Neural cell (in vitro differentiated cells): ENCODE measurements at regions not wholly inside any gene's neighbourhood (a gene's known extent, or its start where the extent isn't known, plus 50 kb on each side); places are given as distances from the start of the nearest gene placed in this dataset.

Experiments
- H2AFZ ChIP-seq: fragments of 200-600, 300-800 bp; sonication (generic), shearing (Covaris generic); 2 replicates; pipeline ENCODE4 v1.6.0; 2014; ENCODE audit warnings: low read depth, mild to moderate bottlenecking, antibody characterized with exemption, low read length, moderate library complexity
- H3F3A ChIP-seq: fragments of 200-600 bp; shearing (Covaris generic); 2 replicates; pipeline ENCODE4 v1.6.1; 2016; ENCODE audit warnings: mild to moderate bottlenecking, moderate library complexity, mixed read lengths, antibody characterized with exemption, low read length; ENCODE audit not compliant: insufficient read depth, poor library complexity, severe bottlenecking
- H3K27ac ChIP-seq: fragments of 200-600, 300-800 bp; sonication (generic), shearing (Covaris generic); 2 replicates; pipeline ENCODE4 v1.5.1; 2014; ENCODE audit warnings: mild to moderate bottlenecking, low read length, moderate library complexity
- H3K27me3 ChIP-seq: fragments of 300-800, 200-600 bp; sonication (generic), shearing (Covaris generic); 2 replicates; pipeline ENCODE4 v1.6.0; 2014; ENCODE audit warnings: mild to moderate bottlenecking, low read depth, low read length, moderate library complexity; ENCODE audit not compliant: insufficient read depth
- H3K36me3 ChIP-seq: fragments of 300-800, 200-600 bp; sonication (generic), shearing (Covaris generic); 2 replicates; pipeline ENCODE4 v1.5.1; 2014; ENCODE audit warnings: mild to moderate bottlenecking, antibody characterized with exemption, low read length, moderate library complexity; ENCODE audit not compliant: insufficient read depth
- H3K4me2 ChIP-seq: fragments of 300-800, 200-600 bp; sonication (generic), shearing (Covaris generic); 2 replicates; pipeline ENCODE4 v1.6.0; 2014; ENCODE audit warnings: mild to moderate bottlenecking, low read length
- H3K4me3 ChIP-seq: fragments of 300-800, 200-600 bp; sonication (generic), shearing (Covaris generic); 2 replicates; pipeline ENCODE4 v1.5.1; 2014; ENCODE audit warnings: mild to moderate bottlenecking, low read length, moderate library complexity
- H3K79me2 ChIP-seq: fragments of 200-600 bp; shearing (Covaris generic); replicated peaks from 2 replicates; pipeline ENCODE4 v1.6.0; 2014; ENCODE audit warnings: mild to moderate bottlenecking, low read length, moderate library complexity; ENCODE audit not compliant: insufficient read depth
- H3K9ac ChIP-seq: fragments of 300-800, 200-600 bp; sonication (generic), shearing (Covaris generic); 2 replicates; pipeline ENCODE4 v1.6.1; 2016; ENCODE audit warnings: mild to moderate bottlenecking, low read length, mixed read lengths
- H3K9me2 ChIP-seq: fragments of 200-600 bp; shearing (Covaris generic); 2 replicates; pipeline ENCODE4 v1.6.1; 2016; ENCODE audit warnings: mild to moderate bottlenecking, low read length, mixed read lengths; ENCODE audit not compliant: insufficient read depth
- H3K9me3 ChIP-seq: fragments of 200-600, 300-800 bp; sonication (generic), shearing (Covaris generic); 2 replicates; pipeline ENCODE4 v1.6.1; 2016; ENCODE audit warnings: mild to moderate bottlenecking, mixed run types, low read length, moderate library complexity, mixed read lengths
- H4K20me1 ChIP-seq: fragments of 200-600 bp; shearing (Covaris generic); 2 replicates; pipeline ENCODE4 v1.6.1; 2016; ENCODE audit warnings: mild to moderate bottlenecking, mixed run types; ENCODE audit not compliant: insufficient read depth
- CTCF ChIP-seq: fragments of 450-650 bp; IDR thresholded peaks from 2 replicates; pipeline ENCODE4 v1.5.1; 2014; ENCODE audit warnings: antibody characterized with exemption, mild to moderate bottlenecking, moderate library complexity; ENCODE audit not compliant: poor library complexity, severe bottlenecking
- EP300 ChIP-seq: fragments of 450-650 bp; conservative IDR thresholded peaks from 2 replicates; pipeline ENCODE4 v1.6.1; 2014; ENCODE audit warnings: antibody characterized with exemption, mild to moderate bottlenecking, moderate library complexity; ENCODE audit not compliant: poor library complexity, severe bottlenecking
- EZH2 ChIP-seq: fragments of 200-600, 300-800 bp; shearing (Covaris generic), sonication (generic); IDR thresholded peaks from 2 replicates; pipeline ENCODE4 v1.6.1; 2014; ENCODE audit warnings: antibody characterized with exemption, low read length, borderline replicate concordance, mild to moderate bottlenecking; ENCODE audit not compliant: insufficient read depth, poor library complexity, severe bottlenecking
- MXI1 ChIP-seq: fragments of 450-650 bp; conservative IDR thresholded peaks from 2 replicates; pipeline ENCODE4 v1.6.1; 2014; ENCODE audit warnings: antibody characterized with exemption, mild to moderate bottlenecking; ENCODE audit not compliant: poor library complexity, severe bottlenecking
- POLR2AphosphoS5 ChIP-seq: IDR thresholded peaks from 2 replicates; pipeline ENCODE4 v1.6.1; 2012
- RAD21 ChIP-seq: fragments of 450-650 bp; conservative IDR thresholded peaks from 2 replicates; pipeline ENCODE4 v1.6.1; 2014; ENCODE audit warnings: antibody characterized with exemption, mild to moderate bottlenecking, moderate library complexity
- REST ChIP-seq: IDR thresholded peaks from 2 replicates; pipeline ENCODE4 v1.6.1; 2012; ENCODE audit warnings: borderline replicate concordance
- SMC3 ChIP-seq: fragments of 450-650 bp; conservative IDR thresholded peaks from 2 replicates; pipeline ENCODE4 v1.6.1; 2014; ENCODE audit warnings: antibody characterized with exemption, mild to moderate bottlenecking, moderate library complexity; ENCODE audit not compliant: poor library complexity
- TAF1 ChIP-seq: IDR thresholded peaks from 2 replicates; pipeline ENCODE4 v1.6.1; 2012; ENCODE audit warnings: low read depth

GRCh38 chr13:64263285-64263684, 2847.6 kb upstream of the PCDH20 start:
- TF ChIP-seq RAD21 (no peak), TAF1 (no peak), MXI1 (no peak), CTCF (no peak), EP300 (no peak), SMC3 (no peak), REST (no peak), EZH2 (no peak), POLR2AphosphoS5 (no peak)
- no peak overlapping the region for H3K9ac ChIP-seq
- H3K9me2 ChIP-seq, result no peaks in the 10 kb centered on the region
- no peaks in the 10 kb centered on the region for H3K79me2 ChIP-seq
- no peak overlapping the region for H3K4me3 ChIP-seq
- no peaks in the 10 kb centered on the region for H3K9me3 ChIP-seq
- H2AFZ ChIP-seq, result no peak overlapping the region
- H3K36me3 ChIP-seq, result no peaks in the 10 kb centered on the region
- H3F3A ChIP-seq, result no peaks in the 10 kb centered on the region
- H3K27ac ChIP-seq, result no peak overlapping the region
- H4K20me1 ChIP-seq, result no peaks in the 10 kb centered on the region
- H3K4me2 ChIP-seq, result no peak overlapping the region
- H3K27me3 ChIP-seq, result no peaks in the 10 kb centered on the region

GRCh38 chr13:64256751-64257150, 2841.1 kb upstream of the PCDH20 start:
- no peaks in the 10 kb centered on the region for H3F3A ChIP-seq
- no peak overlapping the region for H3K4me3 ChIP-seq
- H3K9me2 ChIP-seq, result no peaks in the 10 kb centered on the region
- no peak overlapping the region for H3K9ac ChIP-seq
- H3K9me3 ChIP-seq, result no peaks in the 10 kb centered on the region
- no peak for TF ChIP-seq SMC3
- TF ChIP-seq POLR2AphosphoS5, result peak; percentile 23
- no peak for TF ChIP-seq TAF1
- no peak for TF ChIP-seq CTCF
- TF ChIP-seq REST, result no peak
- no peak for TF ChIP-seq EZH2
- no peak for TF ChIP-seq MXI1
- TF ChIP-seq RAD21, result no peak
- peak; percentile 43 for TF ChIP-seq EP300
- H3K27me3 ChIP-seq, result no peaks in the 10 kb centered on the region
- no peak overlapping the region for H3K27ac ChIP-seq
- H2AFZ ChIP-seq, result no peak overlapping the region
- H3K36me3 ChIP-seq, result no peaks in the 10 kb centered on the region
- H3K79me2 ChIP-seq, result no peaks in the 10 kb centered on the region
- H4K20me1 ChIP-seq, result no peaks in the 10 kb centered on the region
- no peak overlapping the region for H3K4me2 ChIP-seq
